ENCODE measurements at regions not wholly inside any gene's neighbourhood (a gene's known extent, or its start where the extent isn't known, plus 50 kb on each side); places are given as distances from the start of the nearest gene placed in this dataset.

- TF ChIP-seq CTCF (IDR thresholded peaks at IDR 0.05) (no peak), POLR2AphosphoS5 (IDR thresholded peaks at IDR 0.05) (no peak)
These were observed 387.5 kb downstream of the LMO7 start for GRCh38 chr13:76023652-76024051.
